ENCODE measurements at regions not wholly inside any gene's neighbourhood (a gene's known extent, or its start where the extent isn't known, plus 50 kb on each side); places are given as distances from the start of the nearest gene placed in this dataset.

- no peak for ATAC-seq
- no peaks in the 10 kb centered on the region for H3K79me2 ChIP-seq (ENCODE audit: insufficient read depth, low read length)
- no peak overlapping the region for H3K9ac ChIP-seq (ENCODE audit: low read length)
- RAD21 ChIA-PET (ENCODE audit: low non-redundant PET in 1 of 2, low total read pairs in 2 of 2, uncharacterized antibody in 2 of 2, unreplicated experiment in 2 of 2), result no interaction called here
- no peak overlapping the region for H3K27ac ChIP-seq (ENCODE audit: low read depth, low read length)
- H3K36me3 ChIP-seq (ENCODE audit: control insufficient read depth in 1 of 2, insufficient read depth in 2 of 2, low read length in 2 of 2), result no peaks in the 10 kb centered on the region
- H2AFZ ChIP-seq (ENCODE audit: low read depth, low read length, poor library complexity, severe bottlenecking), result no peak overlapping the region
- TF ChIP-seq RAD21 (IDR thresholded peaks at IDR 0.05; ENCODE audit: low read depth) (no peak), SRF (IDR thresholded peaks at IDR 0.05; ENCODE audit: low read depth) (no peak), CEBPB (IDR thresholded peaks at IDR 0.05; ENCODE audit: low read depth) (no peak), EGR1 (IDR thresholded peaks at IDR 0.05; ENCODE audit: low read depth) (no peak), ELF1 (IDR thresholded peaks at IDR 0.05; ENCODE audit: borderline replicate concordance, low read depth) (no peak), YY1 (IDR thresholded peaks at IDR 0.05; ENCODE audit: extremely low read depth, insufficient replicate concordance, low read depth, low read length) (no peak), SIN3A (IDR thresholded peaks at IDR 0.05; ENCODE audit: low read depth) (no peak), CTCF (IDR thresholded peaks at IDR 0.05 in 2 of 3, conservative IDR thresholded peaks at IDR 0.05 in 1 of 3; ENCODE audit: borderline replicate concordance in 1 of 3, insufficient read depth in 1 of 3, low read depth in 2 of 3, low read length in 2 of 3) (no peak), ZFX (IDR thresholded peaks at IDR 0.05) (no peak), CBX3 (IDR thresholded peaks at IDR 0.05; ENCODE audit: low read depth) (no peak), POLR2AphosphoS5 (IDR thresholded peaks at IDR 0.05; ENCODE audit: low read depth, low read length) (no peak)
- DNase-seq (ENCODE audit: low read depth, low spot score), result no peak
- no peaks in the 10 kb centered on the region for H3K9me2 ChIP-seq (ENCODE audit: insufficient read depth)
- intact Hi-C loops (cut with micrococcal nuclease), result no loop called here
- no TSS peak for BruUV-seq (replicated peaks)
- H3K4me2 ChIP-seq (ENCODE audit: low read length), result no peak overlapping the region
- no peaks in the 10 kb centered on the region for H3K27me3 ChIP-seq (ENCODE audit: insufficient read depth, low read length)
- POLR2A ChIA-PET, result no interaction called here
- CTCF ChIA-PET, result no interaction called here
- no peaks in the 10 kb centered on the region for H3K4me1 ChIP-seq (ENCODE audit: control insufficient read depth in 1 of 2, insufficient read depth in 2 of 2, low read length in 2 of 2)
- no peaks in the 10 kb centered on the region for H3K9me3 ChIP-seq (ENCODE audit: control insufficient read depth in 1 of 2, insufficient read depth in 1 of 2, low read depth in 1 of 2, low read length in 2 of 2)
- no peaks in the 10 kb centered on the region for H4K20me1 ChIP-seq (ENCODE audit: insufficient read depth)
- H3K4me3 ChIP-seq (replicated peaks in 1 of 2; ENCODE audit: low read depth in 1 of 2, low read length in 2 of 2), result no peak overlapping the region
These were observed 254.9 kb upstream of the EGLN3 start for GRCh38 chr14:34205799-34206198.

Measured in HCT116 (cell line).